GM21737 (cell line): ENCODE measurements at regions not wholly inside any gene's neighbourhood (a gene's known extent, or its start where the extent isn't known, plus 50 kb on each side); places are given as distances from the start of the nearest gene placed in this dataset.
A peak's percentile ranks its signal among the peaks of the same experiment; 100 is the strongest.
"Not testable (repeated sequence)": the region's sequence is repeated elsewhere in the genome, so short reads cannot be mapped to it uniquely, and the experiment has no call there.

Experiments
- ATAC-seq: cut with Tn5 transposase; IDR thresholded peaks from one replicate; pipeline ENCODE4 v1.9.1; 2021; ENCODE audit warnings: mild to moderate bottlenecking, moderate library complexity; ENCODE audit not compliant: unreplicated experiment

- no peak for ATAC-seq
Observed at GRCh38 chr10:84571146-84571545, 242.8 kb downstream of the CCSER2 start.

- no peak for ATAC-seq
Observed at GRCh38 chr10:84574102-84574501, 245.7 kb downstream of the CCSER2 start.

- ATAC-seq, result no peak
Observed at GRCh38 chr10:84581976-84582375, 253.6 kb downstream of the CCSER2 start.

- no peak for ATAC-seq
Observed at GRCh38 chr10:84583501-84583900, 255.1 kb downstream of the CCSER2 start.

GRCh38 chr10:84587789-84588188, 259.4 kb downstream of the CCSER2 start:
- no peak for ATAC-seq

- no peak for ATAC-seq
Observed at GRCh38 chr10:84588426-84588825, 260.0 kb downstream of the CCSER2 start.

GRCh38 chr10:84588971-84589370, 260.6 kb downstream of the CCSER2 start:
- ATAC-seq, result no peak

- no peak for ATAC-seq
Observed at GRCh38 chr10:84589526-84590205, 261.3 kb downstream of the CCSER2 start.

GRCh38 chr10:84590327-84591193, 262.2 kb downstream of the CCSER2 start:
- no peak for ATAC-seq

- ATAC-seq, result no peak
Observed at GRCh38 chr10:84593506-84593905, 265.1 kb downstream of the CCSER2 start.

GRCh38 chr10:84596585-84596984, 268.2 kb downstream of the CCSER2 start:
- no peak for ATAC-seq

GRCh38 chr10:84599254-84599653, 270.9 kb downstream of the CCSER2 start:
- ATAC-seq, result no peak

GRCh38 chr10:84600947-84601346, 272.6 kb downstream of the CCSER2 start:
- ATAC-seq, result no peak

GRCh38 chr10:84602543-84602942, 274.2 kb downstream of the CCSER2 start:
- ATAC-seq, result not testable (repeated sequence)

- no peak for ATAC-seq
Observed at GRCh38 chr10:84603971-84604370, 275.6 kb downstream of the CCSER2 start.

- no peak for ATAC-seq
Observed at GRCh38 chr10:84605802-84606201, 277.4 kb downstream of the CCSER2 start.

- no peak for ATAC-seq
Observed at GRCh38 chr10:84606428-84606827, 278.0 kb downstream of the CCSER2 start.

GRCh38 chr10:84607044-84607443, 278.7 kb downstream of the CCSER2 start:
- ATAC-seq, result no peak

GRCh38 chr10:84607523-84607922, 279.1 kb downstream of the CCSER2 start:
- ATAC-seq, result no peak

GRCh38 chr10:84608126-84608525, 279.7 kb downstream of the CCSER2 start:
- peak; percentile 59 for ATAC-seq

- ATAC-seq, result no peak
Observed at GRCh38 chr10:84613336-84614021, 285.1 kb downstream of the CCSER2 start.
